Activated T-cell treated with anti-CD3 and anti-CD28 coated beads, Interleukin-2, amount 50 U/mL, for 4 hours (primary cell): ENCODE measurements at regions not wholly inside any gene's neighbourhood (a gene's known extent, or its start where the extent isn't known, plus 50 kb on each side); places are given as distances from the start of the nearest gene placed in this dataset.
"Not testable (repeated sequence)": the region's sequence is repeated elsewhere in the genome, so short reads cannot be mapped to it uniquely, and the experiment has no call there.

Experiments used
- ATAC-seq, 2 donors: fragments of 200-7000 bp; cut with Tn5 transposase; one replicate each; pipeline ENCODE4 v1.10.0; 2021
- DNase-seq: peaks from one replicate; pipeline ENCODE4 v3.0.0-alpha.2; 2020
- H3K27me3 Mint-ChIP-seq: one replicate; pipeline ENCODE4 v1.8.0; 2021; ENCODE audit warnings: low read depth, mixed read lengths
- H3K36me3 Mint-ChIP-seq: one replicate; pipeline ENCODE4 v1.8.0; 2022; ENCODE audit warnings: mixed read lengths; ENCODE audit not compliant: insufficient read depth
- H3K4me1 Mint-ChIP-seq: one replicate; pipeline ENCODE4 v1.8.0; 2021; ENCODE audit warnings: low read depth, mixed read lengths
- H3K4me3 Mint-ChIP-seq: one replicate; pipeline ENCODE4 v1.8.0; 2021; ENCODE audit warnings: mild to moderate bottlenecking, moderate library complexity, mixed read lengths
- H3K9me3 Mint-ChIP-seq: one replicate; pipeline ENCODE4 v1.8.0; 2021; ENCODE audit warnings: mixed read lengths

GRCh38 chr10:29214551-29214950 is 74.3 kb upstream of the LYZL1 start:
- H3K36me3 Mint-ChIP-seq: no peaks in the 10 kb centered on the region
- H3K4me1 Mint-ChIP-seq: no peaks in the 10 kb centered on the region
- peaks cover 5% of the 10 kb centered on the region for H3K27me3 Mint-ChIP-seq
- H3K4me3 Mint-ChIP-seq: no peak overlapping the region
- ATAC-seq: no peak
- no peak for DNase-seq
- H3K9me3 Mint-ChIP-seq: peaks cover 5% of the 10 kb centered on the region

DNA sequence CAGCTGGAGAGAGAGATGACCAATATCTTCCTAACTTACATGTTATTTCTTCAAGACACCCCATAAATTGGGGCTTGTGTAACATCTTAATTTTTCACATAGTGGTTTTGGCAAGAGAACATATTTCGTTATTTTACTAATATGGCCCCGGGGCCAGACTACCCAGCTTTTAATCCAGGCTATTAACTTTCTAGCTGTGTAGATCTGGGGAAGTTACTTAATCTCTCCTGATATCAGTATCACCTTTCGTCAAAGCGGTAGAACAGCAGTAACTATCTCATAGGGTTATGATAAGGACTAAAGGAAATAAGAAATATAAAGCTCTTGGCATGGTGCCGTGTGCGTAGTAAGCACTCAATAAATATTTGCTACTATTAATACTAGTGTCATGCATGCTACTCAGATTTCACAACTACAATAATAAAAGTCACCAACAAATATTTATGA is 71.6 kb upstream of the LYZL1 start:
- H3K4me3 Mint-ChIP-seq: no peak overlapping the region
- ATAC-seq: no peak
- H3K9me3 Mint-ChIP-seq: no peaks in the 10 kb centered on the region
- H3K4me1 Mint-ChIP-seq: no peaks in the 10 kb centered on the region
- DNase-seq: no peak
- peaks cover 5% of the 10 kb centered on the region for H3K27me3 Mint-ChIP-seq
- H3K36me3 Mint-ChIP-seq: no peaks in the 10 kb centered on the region

DNA sequence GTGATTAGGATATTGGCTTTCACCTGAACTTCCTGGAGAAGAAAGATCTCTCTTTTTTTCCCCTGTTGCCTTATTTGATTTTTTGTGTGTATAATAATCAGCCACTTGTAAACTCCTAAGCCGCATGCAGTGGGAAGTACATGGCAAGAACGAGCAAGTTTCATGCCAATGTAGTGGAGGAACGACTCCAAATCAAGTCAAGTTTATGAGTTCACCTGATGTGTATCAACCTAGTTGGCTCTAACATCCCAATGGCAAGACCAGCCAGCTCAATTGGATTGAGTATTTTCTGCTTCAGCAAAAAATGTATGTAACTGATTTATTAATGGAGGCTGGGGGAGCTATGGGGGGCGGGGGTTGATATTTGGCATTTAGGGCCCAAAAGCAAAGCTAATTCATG is 65.5 kb upstream of the LYZL1 start:
- ATAC-seq (no peak), DNase-seq (no peak)
- H3K9me3 Mint-ChIP-seq: no peaks in the 10 kb centered on the region
- no peaks in the 10 kb centered on the region for H3K36me3 Mint-ChIP-seq
- H3K27me3 Mint-ChIP-seq: no peaks in the 10 kb centered on the region
- no peaks in the 10 kb centered on the region for H3K4me1 Mint-ChIP-seq
- no peak overlapping the region for H3K4me3 Mint-ChIP-seq

- Mint-ChIP-seq H3K27me3 (no peaks in the 10 kb centered on the region), H3K4me1 (no peaks in the 10 kb centered on the region), H3K9me3 (no peaks in the 10 kb centered on the region), H3K36me3 (no peaks in the 10 kb centered on the region), H3K4me3 (no peak overlapping the region)
- DNase-seq (no peak), ATAC-seq (no peak)
These were observed 64.2 kb upstream of the LYZL1 start for GRCh38 chr10:29224631-29225030.

DNA sequence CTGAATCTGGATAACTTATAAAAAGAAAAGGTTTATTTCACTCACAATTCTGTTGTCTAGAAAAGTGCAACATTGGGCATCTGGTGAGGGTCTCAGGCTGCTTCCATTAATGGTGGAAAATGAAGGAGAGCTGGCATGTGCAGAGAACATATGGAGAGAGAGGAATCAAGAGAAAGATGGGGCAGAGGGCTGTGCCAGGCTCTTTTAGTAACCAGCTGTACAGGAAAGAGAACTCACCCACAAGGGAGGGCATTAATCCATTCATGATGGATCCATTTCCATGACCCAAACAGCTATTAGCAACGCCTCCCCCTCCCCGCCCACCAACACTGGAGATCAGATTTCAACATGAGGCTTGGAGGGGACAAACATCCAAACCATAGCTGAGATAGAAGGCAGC is 61.7 kb upstream of the LYZL1 start:
- ATAC-seq (no peak), DNase-seq (no peak)
- Mint-ChIP-seq H3K4me1 (no peaks in the 10 kb centered on the region), H3K4me3 (no peak overlapping the region), H3K36me3 (no peaks in the 10 kb centered on the region), H3K27me3 (peaks cover 6% of the 10 kb centered on the region), H3K9me3 (no peaks in the 10 kb centered on the region)

GRCh38 chr10:29228562-29228961 is 60.3 kb upstream of the LYZL1 start:
- DNase-seq: no peak
- Mint-ChIP-seq H3K4me3 (no peak overlapping the region), H3K27me3 (peaks cover 6% of the 10 kb centered on the region), H3K36me3 (no peaks in the 10 kb centered on the region), H3K4me1 (no peaks in the 10 kb centered on the region), H3K9me3 (no peaks in the 10 kb centered on the region)
- no peak for ATAC-seq

DNA sequence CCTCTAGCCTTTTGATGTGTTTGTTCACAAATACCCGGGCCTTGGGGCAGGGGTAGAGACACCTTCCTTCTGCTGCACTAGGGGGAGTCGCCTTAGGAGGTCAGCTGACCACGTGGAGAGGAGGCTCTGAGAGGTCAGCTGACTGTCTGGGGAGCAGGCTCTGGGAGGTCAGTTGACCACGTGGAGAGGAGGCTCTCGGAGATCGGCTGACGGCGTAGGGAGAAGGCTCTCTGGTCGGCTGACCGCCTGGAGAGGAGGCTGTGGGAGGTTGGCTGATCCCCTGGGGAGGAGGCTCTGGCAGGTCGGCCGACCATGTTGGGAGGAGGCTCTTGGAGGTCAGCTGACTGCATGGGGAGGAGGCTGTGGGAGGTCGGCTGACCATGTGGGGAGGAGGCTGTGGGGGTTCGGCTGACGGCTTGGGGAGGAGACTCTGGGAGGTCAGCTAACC is 59.6 kb upstream of the LYZL1 start:
- no peaks in the 10 kb centered on the region for H3K4me1 Mint-ChIP-seq
- H3K9me3 Mint-ChIP-seq: no peaks in the 10 kb centered on the region
- ATAC-seq: no peak

GRCh38 chr10:29236910-29237309 is 52.0 kb upstream of the LYZL1 start:
- not testable (repeated sequence) for H3K4me3 Mint-ChIP-seq, H3K4me1 Mint-ChIP-seq, DNase-seq, ATAC-seq, H3K27me3 Mint-ChIP-seq, H3K36me3 Mint-ChIP-seq, H3K9me3 Mint-ChIP-seq

More for the DNA sequence above, 59.6 kb upstream of the LYZL1 start:
- DNase-seq: no peak
- Mint-ChIP-seq H3K27me3 (peaks cover 6% of the 10 kb centered on the region), H3K36me3 (no peaks in the 10 kb centered on the region), H3K4me3 (no peak overlapping the region)

DNA sequence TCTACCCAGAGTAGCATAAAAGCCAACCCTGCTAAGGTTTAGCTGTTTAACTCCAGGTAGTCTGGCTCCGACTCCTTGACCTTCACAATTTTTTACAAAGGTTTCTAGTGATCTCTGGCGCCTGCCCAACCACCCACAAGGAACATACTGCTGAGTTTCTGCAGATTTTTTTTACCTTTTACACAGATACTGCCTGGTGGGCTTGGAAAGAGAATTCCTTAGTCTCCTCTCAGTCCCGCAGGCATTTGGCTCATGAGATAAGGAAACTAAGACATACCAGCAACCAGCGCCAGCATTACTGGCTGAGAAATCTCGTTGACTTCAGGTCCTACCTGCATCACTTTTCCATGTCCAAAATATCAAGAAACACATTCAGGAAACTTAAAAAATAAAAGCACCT is 51.1 kb upstream of the LYZL1 start:
- ATAC-seq (no peak), DNase-seq (no peak)
- Mint-ChIP-seq H3K4me1 (no peaks in the 10 kb centered on the region), H3K36me3 (no peaks in the 10 kb centered on the region), H3K9me3 (no peaks in the 10 kb centered on the region), H3K4me3 (no peak overlapping the region), H3K27me3 (peaks cover 2% of the 10 kb centered on the region)

GRCh38 chr10:29238523-29239135 is 50.2 kb upstream of the LYZL1 start:
- ATAC-seq: no peak
- H3K9me3 Mint-ChIP-seq: no peaks in the 10 kb centered on the region
- DNase-seq: no peak
- no peak overlapping the region for H3K4me3 Mint-ChIP-seq
- peaks cover 2% of the 10 kb centered on the region for H3K27me3 Mint-ChIP-seq
- no peaks in the 10 kb centered on the region for H3K4me1 Mint-ChIP-seq
- no peaks in the 10 kb centered on the region for H3K36me3 Mint-ChIP-seq
